ENCODE measurements at regions not wholly inside any gene's neighbourhood (a gene's known extent, or its start where the extent isn't known, plus 50 kb on each side); places are given as distances from the start of the nearest gene placed in this dataset.

GRCh38 chr12:13583630-13584029 lies 387.1 kb downstream of the EMP1 start (continued):
- no peak for TF ChIP-seq ZBTB33 (IDR thresholded peaks at IDR 0.05)
- no peak for TF ChIP-seq SP1 (IDR thresholded peaks at IDR 0.05)
- no peak for TF ChIP-seq JUND (IDR thresholded peaks at IDR 0.05)
- TF ChIP-seq NR2F2 (IDR thresholded peaks at IDR 0.05) = no peak
- no peak for TF ChIP-seq ATF3 (IDR thresholded peaks at IDR 0.05)
- no peak for TF ChIP-seq GABPA (IDR thresholded peaks at IDR 0.05 in 1 of 2, conservative IDR thresholded peaks at IDR 0.05 in 1 of 2)
- no peak for TF ChIP-seq MAX (IDR thresholded peaks at IDR 0.05)

- Histone ChIP-seq H3K9ac (ENCODE audit: low read depth in 1 of 2, low read length in 2 of 2) (peak overlapping the region; percentile 50 to 58), H3K4me3 (ENCODE audit: low read depth in 1 of 3, low read length in 3 of 3) (peak overlapping the region; percentile 16 to 65 (median 51)), H3K27ac (ENCODE audit: low read depth in 1 of 2, low read length in 2 of 2) (peak overlapping the region; percentile 54 to 62), H3K36me3 (ENCODE audit: control insufficient read depth in 4 of 4, insufficient read depth in 3 of 4, low read depth in 1 of 4, low read length in 3 of 4) (no peaks in the 10 kb centered on the region), H3K27me3 (ENCODE audit: control insufficient read depth in 4 of 4, insufficient read depth in 4 of 4, low read length in 3 of 4) (no peaks in the 10 kb centered on the region), H3K9me3 (ENCODE audit: control insufficient read depth in 4 of 4, low read length in 3 of 4) (no peaks in the 10 kb centered on the region), H3K4me1 (ENCODE audit: control insufficient read depth in 4 of 4, insufficient read depth in 4 of 4, low read length in 3 of 4) (peaks cover 6 to 39% (median 22%) of the 10 kb centered on the region in 4 donors)
- WGBS = 14% methylated on average over 4 of the region's 4 CpGs
- TF ChIP-seq HNF4A (conservative IDR thresholded peaks at IDR 0.05) (no peak), HNF4G (IDR thresholded peaks at IDR 0.05) (no peak), FOXA1 (IDR thresholded peaks at IDR 0.05) (no peak), REST (IDR thresholded peaks at IDR 0.05) (no peak), FOXA2 (IDR thresholded peaks at IDR 0.05) (no peak), RAD21 (IDR thresholded peaks at IDR 0.05) (no peak), TAF1 (conservative IDR thresholded peaks at IDR 0.05) (peak; percentile 20)
- no peak for DNase-seq (ENCODE audit: low spot score)
These were observed 385.9 kb downstream of the EMP1 start for GRCh38 chr12:13582421-13582820.

GRCh38 chr12:13581031-13581430 lies 384.5 kb downstream of the EMP1 start:
- DNase-seq (ENCODE audit: low spot score) = no peak
- peak overlapping the region; percentile 45 to 63 for H3K27ac ChIP-seq (ENCODE audit: low read depth in 1 of 2, low read length in 2 of 2)
- TF ChIP-seq FOXA1 (IDR thresholded peaks at IDR 0.05) (no peak), TAF1 (conservative IDR thresholded peaks at IDR 0.05) (no peak), RXRA (IDR thresholded peaks at IDR 0.05) (no peak), ATF3 (IDR thresholded peaks at IDR 0.05) (no peak)
- H3K27me3 ChIP-seq (ENCODE audit: control insufficient read depth in 4 of 4, insufficient read depth in 4 of 4, low read length in 3 of 4) = no peaks in the 10 kb centered on the region
- no peak overlapping the region for H3K9ac ChIP-seq (ENCODE audit: low read depth in 1 of 2, low read length in 2 of 2)
- no peak overlapping the region for H3K4me3 ChIP-seq (ENCODE audit: low read depth in 1 of 3, low read length in 3 of 3)
- H3K4me1 ChIP-seq (ENCODE audit: control insufficient read depth in 4 of 4, insufficient read depth in 4 of 4, low read length in 3 of 4) = peaks cover 6 to 35% (median 22%) of the 10 kb centered on the region in 4 donors
- no peaks in the 10 kb centered on the region for H3K36me3 ChIP-seq (ENCODE audit: control insufficient read depth in 4 of 4, insufficient read depth in 3 of 4, low read depth in 1 of 4, low read length in 3 of 4)
- H3K9me3 ChIP-seq (ENCODE audit: control insufficient read depth in 4 of 4, low read length in 3 of 4) = no peaks in the 10 kb centered on the region

All from liver (tissue), 7 donors.